Inflammatory macrophage (primary cell): ENCODE measurements at regions not wholly inside any gene's neighbourhood (a gene's known extent, or its start where the extent isn't known, plus 50 kb on each side); places are given as distances from the start of the nearest gene placed in this dataset.

ENCODE experiments used
- DNase-seq, 2 donors: peaks; one replicate each; pipeline ENCODE4 v3.0.0-alpha.2; 2020 to 2022

- DNase-seq = no peak
Observed at GRCh38 chr15:95843241-95843910, 487.1 kb upstream of the NR2F2 start.

- no peak for DNase-seq
Observed at GRCh38 chr15:95845862-95846515, 484.5 kb upstream of the NR2F2 start.

DNA sequence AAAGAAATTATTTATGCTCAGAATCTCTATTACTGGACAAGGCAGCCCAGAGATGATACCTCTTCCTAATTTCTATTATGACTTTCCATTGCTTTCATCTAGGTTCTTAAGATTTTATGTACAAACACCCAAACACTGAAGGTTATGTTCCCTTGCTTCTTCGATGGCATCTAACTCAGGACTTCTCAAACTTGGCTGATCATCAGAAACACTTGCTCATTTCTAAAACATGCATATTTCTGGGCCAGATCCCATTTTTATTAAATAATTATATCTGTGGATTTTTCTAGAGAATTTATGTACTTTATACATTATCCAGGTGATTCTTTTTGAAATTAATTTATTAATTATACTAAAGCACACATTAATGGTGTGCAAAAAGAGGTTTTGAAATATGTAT is 482.4 kb upstream of the NR2F2 start:
- no peak for DNase-seq

- no peak for DNase-seq
Observed at GRCh38 chr15:95850837-95851236, 479.7 kb upstream of the NR2F2 start.

DNA sequence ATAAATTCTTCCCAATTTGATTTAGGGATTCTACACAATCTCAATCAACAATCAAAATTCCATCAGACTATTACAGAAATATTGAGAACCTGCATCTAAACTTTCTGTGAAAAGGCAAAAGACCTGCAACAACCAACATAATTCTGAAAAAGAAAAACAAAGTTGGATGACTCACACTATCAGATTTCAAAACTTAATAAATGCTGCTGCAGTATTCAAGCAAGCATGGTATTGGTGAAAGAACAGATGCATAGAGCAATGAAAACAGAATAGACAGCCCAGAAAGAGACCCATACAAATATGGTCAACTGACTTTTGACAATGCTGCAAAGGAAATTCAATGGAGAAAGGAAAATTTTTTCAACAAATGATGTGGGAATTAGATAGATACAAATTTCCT is 477.1 kb upstream of the NR2F2 start:
- no peak for DNase-seq

DNA sequence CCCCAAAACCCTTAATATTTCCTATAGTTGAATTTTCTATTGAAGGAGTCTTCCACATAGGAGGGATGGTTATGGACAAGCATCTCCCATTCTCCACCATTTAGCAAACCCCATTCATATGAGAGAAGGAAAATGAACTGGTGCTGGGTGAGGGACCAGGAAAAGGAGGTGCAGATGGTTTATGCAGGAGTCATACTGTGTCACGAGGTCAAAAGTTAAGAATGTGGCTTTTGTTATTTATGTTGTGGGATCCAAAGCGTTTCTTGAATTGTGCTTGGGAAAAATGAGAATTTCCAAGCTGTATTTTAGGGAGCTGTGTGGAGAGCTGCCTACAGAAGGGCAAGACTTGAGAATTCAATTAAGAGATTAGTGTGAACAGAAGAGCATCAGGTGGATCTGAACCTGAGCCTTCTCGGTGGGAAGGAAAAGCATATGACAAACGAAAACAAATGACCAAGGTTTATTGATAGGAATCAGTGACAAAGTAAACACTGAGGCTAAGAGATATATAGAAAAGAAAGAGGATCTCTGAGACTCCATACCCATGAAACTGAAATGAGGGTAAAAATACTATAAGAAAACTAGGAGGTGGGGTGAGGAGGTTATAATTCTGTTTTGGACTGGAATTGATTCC is 473.3 kb upstream of the NR2F2 start:
- DNase-seq = no peak

DNA sequence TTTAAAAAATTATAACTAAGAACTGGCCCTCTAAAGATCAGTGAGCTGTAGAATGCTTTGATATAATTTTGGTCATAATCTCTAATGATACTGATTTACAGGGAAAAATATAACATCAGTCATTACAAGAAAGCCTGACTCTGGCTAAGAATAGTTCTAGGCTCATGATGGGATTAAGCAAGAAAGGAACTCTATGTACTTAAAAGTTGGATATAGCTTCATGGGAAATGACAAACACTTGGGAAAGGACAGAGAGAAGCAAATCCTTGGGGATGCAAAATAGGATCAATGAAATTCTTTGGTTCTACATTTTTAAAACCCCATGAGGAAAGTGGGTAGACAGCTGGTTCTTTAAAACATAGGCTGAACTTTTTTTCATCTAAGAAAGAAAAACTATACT is 472.7 kb upstream of the NR2F2 start:
- DNase-seq = no peak

DNA sequence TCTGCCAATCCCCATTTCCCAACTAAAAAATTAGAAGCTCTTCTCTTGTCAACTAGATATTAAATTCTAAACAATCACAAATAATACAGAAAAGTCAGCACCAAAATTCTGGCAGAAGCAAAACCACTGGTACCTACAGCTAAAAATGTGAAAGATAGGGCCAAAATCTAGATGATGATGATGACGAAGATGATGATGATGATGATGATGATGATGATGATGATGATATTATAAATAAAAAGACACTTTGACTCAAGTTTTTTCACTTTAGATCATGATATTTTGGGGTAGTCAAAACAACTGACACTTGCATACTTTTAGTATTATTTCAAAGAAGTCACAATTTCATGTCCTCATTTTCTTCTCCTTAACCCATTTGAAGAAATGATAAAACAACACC is 470.1 kb upstream of the NR2F2 start:
- no peak for DNase-seq

GRCh38 chr15:95864467-95864886 is 466.0 kb upstream of the NR2F2 start:
- no peak for DNase-seq

- no peak for DNase-seq
Observed at GRCh38 chr15:95865330-95865739, 465.2 kb upstream of the NR2F2 start.

DNA sequence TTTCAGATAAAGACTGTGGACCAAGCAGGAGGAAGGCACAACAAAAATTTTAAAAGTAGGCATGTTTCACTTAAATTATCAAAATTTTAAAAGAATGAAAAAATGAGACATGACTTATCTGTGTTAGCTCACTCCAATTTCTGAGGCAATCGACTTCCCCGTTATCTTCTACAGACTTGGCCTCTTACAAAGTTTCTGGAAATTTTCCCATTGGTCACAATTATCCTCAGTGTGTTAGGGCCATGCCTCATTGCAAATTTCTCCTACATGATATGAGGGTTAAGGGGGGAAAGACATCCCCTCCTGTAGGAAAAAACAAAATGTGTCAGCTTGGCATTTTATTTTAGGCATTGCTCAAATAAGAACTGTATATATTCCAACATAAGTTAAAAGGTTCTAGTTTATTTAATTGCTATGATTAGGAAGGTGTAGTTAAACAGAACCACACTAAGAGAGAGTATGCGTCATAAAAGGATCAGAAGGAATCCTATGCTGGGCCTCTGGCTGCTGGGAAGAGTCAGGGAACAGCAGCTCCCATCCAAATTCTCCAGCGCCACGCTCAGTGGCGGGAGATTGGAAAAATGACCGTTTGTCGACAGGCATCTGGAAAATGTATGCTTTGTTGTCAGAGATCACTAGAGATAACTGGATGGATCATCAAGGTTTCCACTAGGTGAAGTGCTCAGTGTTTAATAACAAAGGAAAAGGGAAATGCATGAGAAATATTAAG is 463.6 kb upstream of the NR2F2 start:
- no peak for DNase-seq

DNA sequence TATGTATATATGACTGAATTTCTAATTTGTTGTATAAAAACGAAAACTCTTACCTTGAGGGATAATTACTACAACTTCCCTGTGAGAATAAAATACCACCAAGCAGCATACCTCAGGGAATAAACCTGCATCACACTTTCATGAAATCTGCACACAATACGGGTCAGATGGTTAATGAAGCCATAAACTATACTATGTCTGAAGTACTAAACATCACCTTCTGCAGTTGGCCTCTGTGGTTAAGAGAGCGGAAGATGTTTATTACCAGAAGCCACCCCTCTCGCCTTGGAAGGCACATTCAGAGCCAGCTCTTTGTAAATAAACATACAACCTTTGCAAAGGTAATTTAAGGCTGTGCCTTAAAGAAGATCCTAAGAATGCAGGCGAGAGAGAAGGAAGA is 462.1 kb upstream of the NR2F2 start:
- DNase-seq = no peak

- no peak for DNase-seq
Observed at GRCh38 chr15:95868970-95869369, 461.5 kb upstream of the NR2F2 start.

DNA sequence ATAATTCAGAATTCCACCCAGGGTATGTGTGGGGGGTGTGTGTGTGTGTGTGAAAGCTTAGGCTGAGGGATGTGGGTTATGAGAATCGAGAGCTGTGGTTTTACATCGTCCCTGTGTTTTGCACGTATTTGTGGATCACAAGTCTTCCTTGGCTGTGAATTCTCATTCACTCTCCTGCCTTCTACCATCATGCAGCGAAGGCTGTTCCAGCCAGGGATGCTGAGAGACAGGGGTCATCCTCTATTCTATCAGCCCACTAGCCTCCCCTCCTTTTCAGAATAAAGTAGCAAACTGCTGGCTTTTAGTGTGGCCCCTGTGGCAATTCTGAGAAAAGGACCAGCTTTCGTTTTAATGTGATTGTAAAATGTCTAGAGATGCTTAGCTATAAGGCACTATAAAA is 460.6 kb upstream of the NR2F2 start:
- DNase-seq = no peak

- no peak for DNase-seq
Observed at GRCh38 chr15:95872366-95872771, 458.1 kb upstream of the NR2F2 start.

GRCh38 chr15:95874637-95875036 is 455.9 kb upstream of the NR2F2 start:
- no peak for DNase-seq

DNA sequence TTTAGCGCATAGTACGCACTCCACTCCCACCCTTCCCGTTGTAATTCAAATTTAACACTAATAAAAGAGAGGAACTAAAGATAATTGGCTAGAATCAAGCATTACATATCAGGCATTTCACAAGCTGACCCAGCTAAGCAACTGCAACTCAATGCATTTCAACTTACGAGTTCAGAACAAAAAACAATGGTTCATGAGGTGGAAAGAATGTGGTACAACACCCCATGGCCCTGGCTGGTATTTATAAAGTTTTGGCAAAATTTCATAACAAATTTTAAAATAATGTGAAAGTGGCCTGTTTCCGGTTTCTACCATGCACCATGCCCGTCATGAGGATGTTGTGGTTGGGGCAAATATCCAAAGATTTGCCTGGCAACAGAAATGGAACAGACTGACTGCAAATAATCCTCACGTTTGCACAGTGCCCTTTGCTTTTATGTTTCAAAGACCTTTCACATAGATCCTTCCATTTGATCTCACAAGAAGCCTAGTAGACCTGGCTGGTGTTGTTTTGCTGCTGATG is 455.3 kb upstream of the NR2F2 start:
- peak; percentile 57 to 75 for DNase-seq

- no peak for DNase-seq
Observed at GRCh38 chr15:95880031-95880570, 450.4 kb upstream of the NR2F2 start.

DNA sequence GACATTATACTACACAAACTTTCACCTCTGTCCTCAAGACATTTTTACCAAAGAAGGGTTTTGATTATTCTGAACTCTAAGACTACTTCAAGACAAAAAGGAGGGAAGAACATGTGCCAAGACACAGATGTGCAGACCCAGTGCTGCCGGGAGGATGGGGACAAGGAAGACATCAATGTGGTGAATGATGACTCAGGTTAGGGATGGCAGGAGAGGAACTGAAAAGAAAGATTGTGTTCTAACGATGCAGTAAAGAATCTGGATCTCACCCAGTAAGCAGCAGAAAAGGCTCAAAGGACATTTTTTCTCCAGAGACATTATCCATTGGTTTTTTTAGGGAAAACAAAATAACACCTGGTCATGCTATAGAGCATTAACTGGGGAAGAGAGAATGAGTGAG is 449.9 kb upstream of the NR2F2 start:
- DNase-seq = no peak

- no peak for DNase-seq
Observed at GRCh38 chr15:95883064-95883463, 447.4 kb upstream of the NR2F2 start.

DNA sequence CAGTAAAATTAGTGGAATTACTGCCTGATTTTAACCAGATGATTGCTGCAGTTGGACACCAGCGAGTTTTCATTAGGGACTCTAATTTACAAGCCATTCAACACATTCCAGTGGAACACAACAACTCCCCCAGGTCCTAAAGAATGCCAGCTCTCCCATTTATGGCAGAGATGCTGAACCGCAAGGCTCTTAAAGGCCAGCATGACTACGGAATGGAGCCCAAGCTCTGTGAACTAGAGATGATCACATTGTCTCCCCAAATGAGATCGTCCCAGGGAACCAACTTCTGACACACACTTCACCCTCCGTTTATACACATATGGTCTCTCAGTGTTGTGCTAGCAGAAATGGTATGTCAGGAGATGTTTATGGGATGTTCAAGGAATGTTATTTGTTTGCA is 446.2 kb upstream of the NR2F2 start:
- no peak for DNase-seq

DNA sequence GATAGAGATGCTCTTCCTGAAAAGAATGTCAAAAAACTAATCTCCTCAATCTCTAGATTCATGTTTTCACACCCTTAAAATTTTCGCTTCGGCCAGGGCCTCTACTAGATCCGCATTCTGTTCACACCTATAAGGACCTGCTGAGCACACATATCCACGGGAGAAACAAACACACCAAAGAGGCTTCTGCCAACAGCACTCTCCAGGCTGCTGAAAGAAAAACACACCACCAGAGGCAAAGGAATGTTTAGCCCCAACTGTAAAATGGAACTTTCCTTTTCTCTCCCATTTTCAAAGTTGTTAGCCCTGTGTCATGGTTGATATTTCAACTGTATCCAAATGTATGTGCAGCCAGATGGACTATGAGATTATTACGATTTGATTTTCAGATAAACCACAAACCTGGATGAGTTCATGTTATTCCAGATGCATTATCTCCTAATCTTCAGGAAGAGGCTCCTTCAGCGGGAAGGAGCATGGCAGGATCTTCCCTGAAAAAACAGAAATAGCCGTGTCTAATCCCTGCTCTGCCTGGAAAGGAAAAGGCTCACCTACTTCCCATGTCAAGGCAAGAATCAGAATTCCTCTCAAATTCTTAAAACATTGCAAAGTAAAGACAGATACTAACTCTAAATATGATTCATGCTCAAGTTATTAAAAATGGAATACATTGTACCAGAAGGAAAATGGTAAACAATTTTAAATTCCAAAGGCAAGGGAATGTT is 442.7 kb upstream of the NR2F2 start:
- DNase-seq = no peak
